A673 (cell line): ENCODE measurements at regions not wholly inside any gene's neighbourhood (a gene's known extent, or its start where the extent isn't known, plus 50 kb on each side); places are given as distances from the start of the nearest gene placed in this dataset.

Experiments used
- BruUV-seq: library from RNA; stranded (reverse); fragments of 400-500 nt; replicated peaks from 2 replicates; lab custom pipeline; 2021; lab: Mats Ljungman, UMichigan
- CTCF ChIA-PET: fragments of 300-600 bp; sonication (Branson Sonifier 250); formaldehyde crosslinking; loops from one replicate; lab custom pipeline; 2022; ENCODE audit warnings: antibody characterized with exemption; lab: Charles Lee
- POLR2A ChIA-PET: fragments of 300-600 bp; sonication (Branson Sonifier 250); formaldehyde crosslinking; loops from one replicate; lab custom pipeline; 2022; ENCODE audit warnings: antibody characterized with exemption; ENCODE audit not compliant: low non-redundant PET; lab: Charles Lee
- DNase-seq: peaks from one replicate; pipeline ENCODE4 v3.0.0-alpha.2; 2015; ENCODE audit warnings: low spot score
- H3K27ac ChIP-seq: fragments of 200-600 bp; sonication (generic); 2 replicates; pipeline ENCODE4 v1.5.1; 2016; ENCODE audit warnings: mixed run types, low read depth, mild to moderate bottlenecking, mixed read lengths, antibody characterized with exemption, low read length; ENCODE audit not compliant: poor library complexity, severe bottlenecking
- H3K27me3 ChIP-seq: fragments of 200-600 bp; sonication (generic); replicated peaks from 2 replicates; pipeline ENCODE4 v1.6.1; 2017; ENCODE audit warnings: mixed run types, low read depth, mild to moderate bottlenecking, mixed read lengths, antibody characterized with exemption, low read length; ENCODE audit not compliant: insufficient read depth, poor library complexity
- H3K36me3 ChIP-seq: fragments of 200-600 bp; sonication (generic); 2 replicates; pipeline ENCODE4 v1.6.1; 2016; ENCODE audit warnings: mixed run types, mild to moderate bottlenecking, mixed read lengths, antibody characterized with exemption, low read length; ENCODE audit not compliant: insufficient read depth, poor library complexity, severe bottlenecking
- H3K4me1 ChIP-seq: fragments of 200-600 bp; sonication (generic); 2 replicates; pipeline ENCODE4 v1.6.1; 2017; ENCODE audit warnings: mixed run types, mild to moderate bottlenecking, mixed read lengths, antibody characterized with exemption, low read length; ENCODE audit not compliant: insufficient read depth, poor library complexity, severe bottlenecking
- H3K4me3 ChIP-seq: fragments of 200-600 bp; sonication (generic); 2 replicates; pipeline ENCODE4 v1.5.1; 2016; ENCODE audit warnings: low read depth, mixed run types, mild to moderate bottlenecking, mixed read lengths, low read length; ENCODE audit not compliant: poor library complexity, severe bottlenecking
- H3K9me3 ChIP-seq: fragments of 200-600 bp; sonication (generic); 2 replicates; pipeline ENCODE4 v1.6.1; 2016; ENCODE audit warnings: mixed run types, low read depth, mild to moderate bottlenecking, mixed read lengths, antibody characterized with exemption, low read length; ENCODE audit not compliant: poor library complexity, severe bottlenecking
- EZH2 ChIP-seq: fragments of 200-600 bp; sonication (generic); IDR thresholded peaks from 2 replicates; pipeline ENCODE4 v1.6.1; 2017; ENCODE audit warnings: borderline replicate concordance, low read depth, mild to moderate bottlenecking, mixed read lengths, antibody characterized with exemption, low read length; ENCODE audit not compliant: poor library complexity, severe bottlenecking
- intact Hi-C: fragments of 100-400 bp; cut with micrococcal nuclease; formaldehyde crosslinking; loops from one replicate; pipeline ENCODE4 v1.10.0; 2022; ENCODE audit not compliant: unreplicated experiment
- TF ChIP-seq, protein P1 (sequence below): fragments of 300-800, 200-600 bp; sonication (generic); conservative IDR thresholded peaks from 2 replicates; pipeline ENCODE4 v1.5.1; 2017; ENCODE audit warnings: low read depth, mild to moderate bottlenecking, antibody characterized with exemption, low read length, moderate library complexity, mixed read lengths

DNA sequence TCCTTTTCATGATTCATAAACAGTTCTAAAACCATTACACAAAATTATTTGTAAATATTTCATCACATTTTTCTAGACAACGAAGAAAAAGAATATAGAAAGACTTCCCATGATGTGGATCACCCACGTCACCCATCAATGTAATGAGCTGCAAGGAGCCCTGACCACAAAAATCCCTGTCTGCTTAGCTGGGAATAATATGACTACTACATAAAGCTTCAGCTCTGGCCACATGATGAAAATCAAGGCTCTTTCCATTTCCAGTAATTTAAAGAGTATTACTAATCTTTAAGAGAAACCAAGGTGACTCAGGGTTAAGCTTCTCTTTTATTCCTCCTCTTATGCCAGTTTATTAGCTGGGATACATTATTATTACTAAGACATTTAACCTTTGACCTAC is 180.8 kb upstream of the CACNA2D1 start:
- H3K9me3 ChIP-seq, result no peaks in the 10 kb centered on the region
- H3K27me3 ChIP-seq, result no peaks in the 10 kb centered on the region
- H3K4me1 ChIP-seq, result no peaks in the 10 kb centered on the region
- no peak overlapping the region for H3K27ac ChIP-seq
- no peak for TF ChIP-seq EZH2
- TF ChIP-seq, protein P1, sequence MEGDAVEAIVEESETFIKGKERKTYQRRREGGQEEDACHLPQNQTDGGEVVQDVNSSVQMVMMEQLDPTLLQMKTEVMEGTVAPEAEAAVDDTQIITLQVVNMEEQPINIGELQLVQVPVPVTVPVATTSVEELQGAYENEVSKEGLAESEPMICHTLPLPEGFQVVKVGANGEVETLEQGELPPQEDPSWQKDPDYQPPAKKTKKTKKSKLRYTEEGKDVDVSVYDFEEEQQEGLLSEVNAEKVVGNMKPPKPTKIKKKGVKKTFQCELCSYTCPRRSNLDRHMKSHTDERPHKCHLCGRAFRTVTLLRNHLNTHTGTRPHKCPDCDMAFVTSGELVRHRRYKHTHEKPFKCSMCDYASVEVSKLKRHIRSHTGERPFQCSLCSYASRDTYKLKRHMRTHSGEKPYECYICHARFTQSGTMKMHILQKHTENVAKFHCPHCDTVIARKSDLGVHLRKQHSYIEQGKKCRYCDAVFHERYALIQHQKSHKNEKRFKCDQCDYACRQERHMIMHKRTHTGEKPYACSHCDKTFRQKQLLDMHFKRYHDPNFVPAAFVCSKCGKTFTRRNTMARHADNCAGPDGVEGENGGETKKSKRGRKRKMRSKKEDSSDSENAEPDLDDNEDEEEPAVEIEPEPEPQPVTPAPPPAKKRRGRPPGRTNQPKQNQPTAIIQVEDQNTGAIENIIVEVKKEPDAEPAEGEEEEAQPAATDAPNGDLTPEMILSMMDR, result no peak
- intact Hi-C loops, result no loop called here
- DNase-seq, result no peak
- ChIA-PET POLR2A (no interaction called here), CTCF (no interaction called here)
- H3K4me3 ChIP-seq, result no peak overlapping the region
- H3K36me3 ChIP-seq, result no peaks in the 10 kb centered on the region
- BruUV-seq, result no TSS peak

DNA sequence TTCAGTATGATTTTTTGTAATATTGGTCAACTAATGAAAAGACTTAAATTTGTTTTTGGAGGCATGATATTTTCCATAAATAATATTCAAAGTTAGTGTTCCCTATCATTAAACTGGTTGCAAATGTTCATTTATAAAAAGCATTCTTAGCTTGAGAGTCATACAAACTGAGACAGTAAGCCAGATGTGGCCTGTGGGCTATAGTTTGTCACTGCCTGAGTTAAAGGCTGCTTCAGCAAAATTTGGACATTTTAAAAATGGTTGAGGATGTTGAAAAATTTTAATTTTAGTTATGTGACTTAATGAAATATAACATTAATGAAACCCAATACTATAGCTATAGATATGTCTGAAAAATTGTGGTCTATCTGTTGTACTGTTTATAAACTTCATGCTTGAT is 180.2 kb upstream of the CACNA2D1 start:
- Histone ChIP-seq H3K36me3 (no peaks in the 10 kb centered on the region), H3K4me3 (no peak overlapping the region), H3K4me1 (no peaks in the 10 kb centered on the region), H3K27ac (no peak overlapping the region), H3K9me3 (no peaks in the 10 kb centered on the region), H3K27me3 (no peaks in the 10 kb centered on the region)
- BruUV-seq, result no TSS peak
- no peak for DNase-seq
- intact Hi-C loops, result no loop called here
- ChIA-PET CTCF (no interaction called here), POLR2A (no interaction called here)
- TF ChIP-seq, protein P1, result no peak

DNA sequence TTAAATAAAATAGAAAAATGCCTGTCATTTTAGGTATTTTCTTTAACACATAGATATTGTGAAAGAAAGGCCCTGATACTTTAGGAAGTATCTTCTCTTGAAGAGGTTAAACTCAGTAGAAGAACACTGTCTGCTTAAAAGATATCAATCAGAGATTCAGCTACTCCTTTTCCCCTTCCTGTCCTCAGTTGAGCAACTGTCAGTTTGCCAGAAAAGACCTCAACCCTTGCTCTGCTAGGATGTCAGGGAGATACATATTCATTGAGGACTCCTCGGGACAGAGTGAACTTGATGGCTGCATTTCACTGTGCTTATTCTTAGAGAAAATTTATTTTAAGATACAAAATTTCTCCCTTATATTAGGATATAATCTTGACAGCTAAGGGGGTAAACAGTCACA is 173.6 kb upstream of the CACNA2D1 start:
- no peak for DNase-seq
- Histone ChIP-seq H3K9me3 (no peaks in the 10 kb centered on the region), H3K27me3 (no peaks in the 10 kb centered on the region), H3K4me1 (peaks cover 4% of the 10 kb centered on the region), H3K36me3 (no peaks in the 10 kb centered on the region), H3K4me3 (no peak overlapping the region), H3K27ac (no peak overlapping the region)
- TF ChIP-seq, protein P1, result no peak
- no peak for TF ChIP-seq EZH2
- BruUV-seq, result no TSS peak
- POLR2A ChIA-PET, result no interaction called here
- intact Hi-C loops, result no loop called here
- CTCF ChIA-PET, result no interaction called here
